Ishikawa (cell line): ENCODE measurements at regions not wholly inside any gene's neighbourhood (a gene's known extent, or its start where the extent isn't known, plus 50 kb on each side); places are given as distances from the start of the nearest gene placed in this dataset.
A peak's percentile ranks its signal among the peaks of the same experiment; 100 is the strongest.

Experiments used
- CEBPB ChIP-seq: IDR thresholded peaks from 2 replicates; pipeline ENCODE4 v1.6.1; 2012
- CREB1 ChIP-seq: IDR thresholded peaks from 2 replicates; pipeline ENCODE4 v1.6.1; 2012; ENCODE audit warnings: low read depth
- EGR1 ChIP-seq: IDR thresholded peaks from 2 replicates; pipeline ENCODE4 v1.6.1; 2012
- EP300 ChIP-seq: IDR thresholded peaks from 2 replicates; pipeline ENCODE4 v1.6.1; 2012; ENCODE audit warnings: borderline replicate concordance
- FOXM1 ChIP-seq: IDR thresholded peaks from 2 replicates; pipeline ENCODE4 v1.6.1; 2012; ENCODE audit warnings: low read depth, borderline replicate concordance
- MAX ChIP-seq: IDR thresholded peaks from 2 replicates; pipeline ENCODE4 v1.6.1; 2012
- NFIC ChIP-seq: IDR thresholded peaks from 2 replicates; pipeline ENCODE4 v1.6.1; 2012
- RAD21 ChIP-seq: IDR thresholded peaks from 2 replicates; pipeline ENCODE4 v1.6.1; 2012; ENCODE audit warnings: low read depth
- TAF1 ChIP-seq: IDR thresholded peaks from 2 replicates; pipeline ENCODE4 v1.6.1; 2012; ENCODE audit warnings: low read depth, mild to moderate bottlenecking
- TCF12 ChIP-seq: IDR thresholded peaks from 2 replicates; pipeline ENCODE4 v1.6.1; 2012; ENCODE audit warnings: low read depth
- TEAD4 ChIP-seq: IDR thresholded peaks from 2 replicates; pipeline ENCODE4 v1.6.1; 2012
- YY1 ChIP-seq: IDR thresholded peaks from 2 replicates; pipeline ENCODE4 v1.6.1; 2012; ENCODE audit warnings: low read depth
- ZBTB7A ChIP-seq: IDR thresholded peaks from 2 replicates; pipeline ENCODE4 v1.6.1; 2012; ENCODE audit warnings: low read depth
- TF ChIP-seq, protein P1 (sequence below): IDR thresholded peaks from 2 replicates; pipeline ENCODE4 v1.6.1; 2012
- TF ChIP-seq, protein P2 (sequence below): IDR thresholded peaks from 2 replicates; pipeline ENCODE4 v1.6.1; 2012; ENCODE audit warnings: low read depth, mild to moderate bottlenecking

DNA sequence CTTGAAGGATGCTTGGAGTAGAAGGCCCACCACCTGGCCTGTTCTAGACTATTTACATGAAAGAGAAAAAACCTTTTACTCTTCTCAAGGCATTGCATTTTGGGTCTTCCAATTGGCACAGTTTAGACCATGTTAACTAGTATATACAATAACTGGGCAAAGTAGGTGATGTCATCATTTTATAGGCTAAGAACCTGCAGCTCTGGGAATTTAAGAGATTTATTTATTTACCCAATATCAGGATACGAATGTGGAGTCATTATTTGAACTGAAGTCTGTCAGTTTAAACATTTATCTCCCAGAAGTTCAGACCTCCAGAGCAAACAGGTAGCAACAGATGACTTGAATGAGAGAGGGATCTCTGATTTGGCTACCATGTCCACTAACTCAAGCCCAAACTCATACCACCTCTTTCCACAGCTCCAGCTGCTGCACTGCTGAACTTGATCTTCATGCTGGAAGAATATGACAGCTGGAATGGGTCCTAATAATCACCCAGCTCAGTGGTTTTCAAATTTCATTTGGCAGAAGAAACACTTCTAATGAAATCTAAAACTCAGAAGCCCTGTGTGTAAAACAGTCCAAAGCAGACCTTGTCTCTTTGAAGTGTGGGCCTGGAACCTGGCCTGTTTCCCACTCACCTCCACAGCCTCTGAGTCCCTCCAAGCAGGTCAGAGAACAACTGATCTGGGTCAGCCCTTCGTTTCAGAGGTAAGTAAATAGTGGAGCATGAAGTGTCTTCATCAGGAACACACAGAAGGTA is 179.2 kb downstream of the EMP1 start:
- no peak for TF ChIP-seq CREB1
- TF ChIP-seq RAD21: 0 out of 2 replicates have a peak, but pooled peaks have one; percentile 4
- no peak for TF ChIP-seq EGR1
- 0 out of 2 replicates have a peak, but pooled peaks have one; percentile 9 for TF ChIP-seq TEAD4
- no peak for TF ChIP-seq EP300
- TF ChIP-seq NFIC: peak; percentile 80
- TF ChIP-seq, protein P1, sequence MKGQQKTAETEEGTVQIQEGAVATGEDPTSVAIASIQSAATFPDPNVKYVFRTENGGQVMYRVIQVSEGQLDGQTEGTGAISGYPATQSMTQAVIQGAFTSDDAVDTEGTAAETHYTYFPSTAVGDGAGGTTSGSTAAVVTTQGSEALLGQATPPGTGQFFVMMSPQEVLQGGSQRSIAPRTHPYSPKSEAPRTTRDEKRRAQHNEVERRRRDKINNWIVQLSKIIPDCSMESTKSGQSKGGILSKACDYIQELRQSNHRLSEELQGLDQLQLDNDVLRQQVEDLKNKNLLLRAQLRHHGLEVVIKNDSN: no peak

- TF ChIP-seq TAF1: no peak
- no peak for TF ChIP-seq MAX
- TF ChIP-seq, protein P2, sequence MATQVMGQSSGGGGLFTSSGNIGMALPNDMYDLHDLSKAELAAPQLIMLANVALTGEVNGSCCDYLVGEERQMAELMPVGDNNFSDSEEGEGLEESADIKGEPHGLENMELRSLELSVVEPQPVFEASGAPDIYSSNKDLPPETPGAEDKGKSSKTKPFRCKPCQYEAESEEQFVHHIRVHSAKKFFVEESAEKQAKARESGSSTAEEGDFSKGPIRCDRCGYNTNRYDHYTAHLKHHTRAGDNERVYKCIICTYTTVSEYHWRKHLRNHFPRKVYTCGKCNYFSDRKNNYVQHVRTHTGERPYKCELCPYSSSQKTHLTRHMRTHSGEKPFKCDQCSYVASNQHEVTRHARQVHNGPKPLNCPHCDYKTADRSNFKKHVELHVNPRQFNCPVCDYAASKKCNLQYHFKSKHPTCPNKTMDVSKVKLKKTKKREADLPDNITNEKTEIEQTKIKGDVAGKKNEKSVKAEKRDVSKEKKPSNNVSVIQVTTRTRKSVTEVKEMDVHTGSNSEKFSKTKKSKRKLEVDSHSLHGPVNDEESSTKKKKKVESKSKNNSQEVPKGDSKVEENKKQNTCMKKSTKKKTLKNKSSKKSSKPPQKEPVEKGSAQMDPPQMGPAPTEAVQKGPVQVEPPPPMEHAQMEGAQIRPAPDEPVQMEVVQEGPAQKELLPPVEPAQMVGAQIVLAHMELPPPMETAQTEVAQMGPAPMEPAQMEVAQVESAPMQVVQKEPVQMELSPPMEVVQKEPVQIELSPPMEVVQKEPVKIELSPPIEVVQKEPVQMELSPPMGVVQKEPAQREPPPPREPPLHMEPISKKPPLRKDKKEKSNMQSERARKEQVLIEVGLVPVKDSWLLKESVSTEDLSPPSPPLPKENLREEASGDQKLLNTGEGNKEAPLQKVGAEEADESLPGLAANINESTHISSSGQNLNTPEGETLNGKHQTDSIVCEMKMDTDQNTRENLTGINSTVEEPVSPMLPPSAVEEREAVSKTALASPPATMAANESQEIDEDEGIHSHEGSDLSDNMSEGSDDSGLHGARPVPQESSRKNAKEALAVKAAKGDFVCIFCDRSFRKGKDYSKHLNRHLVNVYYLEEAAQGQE: no peak
- no peak for TF ChIP-seq EGR1
- TF ChIP-seq RAD21: no peak
- TF ChIP-seq NFIC: no peak
- no peak for TF ChIP-seq TCF12
- no peak for TF ChIP-seq ZBTB7A
These were observed 178.3 kb downstream of the EMP1 start for GRCh38 chr12:13374793-13375192.

GRCh38 chr12:13373803-13374202 is 177.3 kb downstream of the EMP1 start:
- TF ChIP-seq TAF1: no peak
- TF ChIP-seq, protein P1: no peak
- TF ChIP-seq ZBTB7A: no peak
- TF ChIP-seq CEBPB: no peak
- TF ChIP-seq NFIC: no peak
- no peak for TF ChIP-seq RAD21
- TF ChIP-seq FOXM1: no peak
- TF ChIP-seq MAX: no peak
- no peak for TF ChIP-seq YY1
- TF ChIP-seq, protein P2: no peak
- TF ChIP-seq CREB1: no peak
- no peak for TF ChIP-seq TCF12
- no peak for TF ChIP-seq TEAD4
- no peak for TF ChIP-seq EP300
- no peak for TF ChIP-seq EGR1

DNA sequence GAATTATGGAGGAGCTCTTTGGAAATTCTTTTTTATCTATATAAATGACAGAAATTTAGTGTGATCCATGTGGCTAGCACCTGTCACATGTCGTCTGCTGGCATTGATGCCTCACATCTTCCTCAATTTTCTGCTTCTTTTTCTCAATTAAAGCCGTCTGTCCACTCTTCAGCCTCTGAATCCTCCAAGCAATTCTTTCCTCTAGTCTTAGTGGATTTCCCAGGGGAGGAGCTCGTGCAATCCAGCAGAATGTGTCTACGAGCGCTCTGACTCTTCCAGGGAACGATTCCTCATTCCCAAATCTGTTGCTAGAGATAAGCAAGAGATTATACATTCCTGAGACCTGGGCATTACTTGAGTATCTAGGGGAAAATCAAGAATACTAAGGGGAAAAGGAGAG is 176.6 kb downstream of the EMP1 start:
- TF ChIP-seq MAX (no peak), CREB1 (no peak), YY1 (no peak)
- TF ChIP-seq, protein P2: no peak
